GM18505 (cell line): ENCODE measurements at regions not wholly inside any gene's neighbourhood (a gene's known extent, or its start where the extent isn't known, plus 50 kb on each side); places are given as distances from the start of the nearest gene placed in this dataset.
A peak's percentile ranks its signal among the peaks of the same experiment; 100 is the strongest.

Experiments used
- ATAC-seq: cut with Tn5 transposase; IDR thresholded peaks from one replicate; pipeline ENCODE4 v1.9.1; 2021; ENCODE audit not compliant: unreplicated experiment
- POLR2A ChIP-seq: IDR thresholded peaks from 4 replicates; pipeline ENCODE4 v1.6.1; 2011; ENCODE audit warnings: borderline replicate concordance; ENCODE audit not compliant: insufficient read depth, insufficient read length; ENCODE audit errors: extremely low read depth

DNA sequence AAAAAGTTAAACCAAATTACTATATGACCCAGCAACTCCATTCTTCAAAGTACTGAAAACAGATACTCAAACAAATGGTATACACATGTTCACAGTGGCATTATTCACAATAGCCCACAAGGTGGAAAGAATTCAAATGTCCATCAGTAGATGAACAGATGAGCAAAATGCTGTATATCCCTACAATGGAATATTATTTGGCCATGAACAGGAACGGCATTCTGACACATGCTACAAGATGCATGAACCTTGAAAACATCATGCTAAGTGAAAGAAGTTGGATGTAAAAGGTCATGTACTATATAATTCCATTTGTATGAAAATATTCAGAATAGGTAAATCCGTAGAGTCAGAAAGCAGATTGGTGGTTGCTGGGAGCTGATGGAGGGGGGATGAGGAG lies 73.5 kb upstream of the XYLT1 start:
- TF ChIP-seq POLR2A, result no peak
- no peak for ATAC-seq

DNA sequence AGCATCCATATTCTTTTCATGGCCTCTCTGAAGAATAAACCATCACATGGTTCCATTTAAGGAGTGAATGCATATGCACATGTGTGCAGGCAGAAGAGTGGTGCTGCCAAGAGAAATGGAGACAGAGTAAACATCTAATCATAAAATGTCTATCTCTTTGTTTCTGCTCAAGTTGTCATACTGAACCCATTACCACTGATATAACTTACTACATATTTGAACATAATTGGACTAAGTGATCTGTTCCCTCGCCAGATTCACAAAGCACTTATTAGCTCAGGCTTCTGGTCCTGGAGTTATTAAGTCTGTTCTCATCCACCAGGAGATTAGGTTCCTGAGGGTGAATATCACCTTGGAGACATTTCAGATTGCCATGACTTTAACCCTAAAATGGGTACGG lies 72.3 kb upstream of the XYLT1 start:
- TF ChIP-seq POLR2A, result no peak
- ATAC-seq, result no peak

DNA sequence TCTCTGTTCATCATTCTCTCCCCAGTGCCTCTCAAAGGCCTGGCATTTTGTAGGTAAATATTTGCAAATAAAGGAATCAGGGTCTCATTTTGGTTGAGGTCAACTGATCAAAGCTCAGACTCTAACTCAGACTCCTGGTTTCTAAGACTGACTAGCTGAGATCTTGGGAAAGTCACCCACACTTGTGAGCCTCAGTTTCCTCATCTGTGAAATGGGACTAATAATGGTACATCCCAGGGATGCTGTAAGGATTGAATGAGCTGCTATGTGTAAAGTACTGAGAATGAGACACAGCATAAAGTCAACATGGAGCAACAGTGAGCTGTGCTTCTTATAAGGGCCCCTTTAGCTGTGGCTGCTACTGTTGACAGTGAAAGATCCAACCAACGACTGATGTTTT lies 70.6 kb upstream of the XYLT1 start:
- no peak for ATAC-seq
- no peak for TF ChIP-seq POLR2A

DNA sequence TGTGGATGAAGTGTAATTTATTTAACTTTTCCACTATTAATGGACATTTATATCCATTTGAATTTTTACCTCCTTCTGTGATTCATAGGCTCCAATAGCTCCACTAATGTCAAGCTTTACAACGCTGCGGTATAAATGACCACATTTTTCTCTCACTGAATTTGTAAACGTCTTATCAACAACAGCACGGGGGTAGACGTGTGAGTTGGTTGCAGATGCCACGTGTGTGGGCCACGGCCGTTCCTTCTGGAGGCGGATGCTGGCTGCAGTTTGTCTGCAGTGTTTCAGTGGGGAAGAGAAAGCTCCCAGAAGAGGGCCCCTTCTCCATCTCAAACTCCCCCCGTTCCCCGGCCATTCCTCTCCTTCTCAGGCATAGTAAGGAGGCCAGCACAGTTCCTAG lies 68.2 kb upstream of the XYLT1 start:
- no peak for TF ChIP-seq POLR2A
- ATAC-seq, result no peak

DNA sequence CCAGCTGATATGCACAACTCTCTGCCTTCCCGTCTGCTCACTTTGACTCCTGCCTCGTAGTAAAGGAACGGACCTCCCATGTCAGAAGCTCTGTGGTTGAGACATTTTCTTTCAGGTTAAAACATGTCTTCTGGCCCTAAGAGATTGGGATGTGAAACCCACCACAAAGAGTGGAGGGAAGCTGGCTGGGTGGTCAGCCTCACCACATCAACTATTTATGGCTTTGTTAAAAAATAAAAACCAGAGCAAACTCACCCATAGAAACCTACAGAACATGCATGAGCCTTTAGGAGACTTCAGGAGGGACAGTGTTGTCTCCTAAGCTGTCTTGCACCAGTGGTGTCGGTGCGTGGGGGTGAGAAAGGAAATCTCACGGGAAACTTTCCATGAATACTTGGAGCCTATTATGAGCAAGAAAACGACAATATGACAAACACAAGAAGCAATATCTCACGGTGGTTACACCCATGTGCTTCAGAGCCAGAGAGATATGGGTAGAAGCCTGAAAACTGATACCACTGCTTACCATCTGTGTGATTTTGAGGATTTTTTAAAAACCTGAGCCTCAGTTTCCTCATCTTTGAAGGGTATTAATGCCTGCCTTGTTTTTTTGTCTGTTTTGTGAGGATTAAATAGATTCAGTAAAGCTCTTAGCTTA lies 61.7 kb upstream of the XYLT1 start:
- no peak for TF ChIP-seq POLR2A
- ATAC-seq, result no peak

DNA sequence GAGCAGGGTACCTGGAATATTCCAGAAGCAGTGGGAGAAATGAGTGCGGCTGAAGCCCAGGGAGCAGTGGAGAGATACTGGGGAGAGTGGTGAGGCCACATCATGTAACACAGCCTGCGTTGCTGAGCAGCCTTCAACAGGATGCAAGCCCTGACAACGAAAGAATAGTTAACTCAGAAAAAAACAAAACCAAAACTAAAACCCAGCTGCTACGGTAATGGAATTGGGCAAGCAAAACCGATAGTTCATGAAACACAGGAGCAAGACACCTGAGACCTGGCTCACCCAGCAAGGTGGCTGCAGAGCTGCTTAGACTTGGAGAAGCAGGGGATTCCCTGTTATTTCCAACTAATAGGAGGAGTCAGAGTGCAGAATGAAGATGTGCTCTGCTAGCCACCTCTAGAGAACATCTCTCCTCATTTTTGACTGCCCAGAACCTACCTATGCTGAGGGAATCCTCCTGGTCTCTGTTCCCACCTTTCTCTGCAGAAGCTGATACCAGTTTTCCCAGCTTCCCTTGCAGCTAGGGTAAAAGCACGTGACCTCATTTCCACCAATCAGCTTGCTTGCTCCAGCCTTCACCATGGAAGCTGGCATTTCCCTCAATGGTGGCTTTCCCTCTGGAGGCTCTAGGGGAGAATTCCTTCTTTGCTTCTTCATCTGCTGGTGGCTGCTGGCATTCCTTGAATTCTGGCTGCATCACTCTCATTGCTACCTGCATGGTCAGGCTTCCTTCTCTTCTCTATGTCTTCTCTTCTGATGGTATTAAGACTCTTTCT lies 59.4 kb upstream of the XYLT1 start:
- peak; percentile 64 for ATAC-seq
- TF ChIP-seq POLR2A, result no peak

DNA sequence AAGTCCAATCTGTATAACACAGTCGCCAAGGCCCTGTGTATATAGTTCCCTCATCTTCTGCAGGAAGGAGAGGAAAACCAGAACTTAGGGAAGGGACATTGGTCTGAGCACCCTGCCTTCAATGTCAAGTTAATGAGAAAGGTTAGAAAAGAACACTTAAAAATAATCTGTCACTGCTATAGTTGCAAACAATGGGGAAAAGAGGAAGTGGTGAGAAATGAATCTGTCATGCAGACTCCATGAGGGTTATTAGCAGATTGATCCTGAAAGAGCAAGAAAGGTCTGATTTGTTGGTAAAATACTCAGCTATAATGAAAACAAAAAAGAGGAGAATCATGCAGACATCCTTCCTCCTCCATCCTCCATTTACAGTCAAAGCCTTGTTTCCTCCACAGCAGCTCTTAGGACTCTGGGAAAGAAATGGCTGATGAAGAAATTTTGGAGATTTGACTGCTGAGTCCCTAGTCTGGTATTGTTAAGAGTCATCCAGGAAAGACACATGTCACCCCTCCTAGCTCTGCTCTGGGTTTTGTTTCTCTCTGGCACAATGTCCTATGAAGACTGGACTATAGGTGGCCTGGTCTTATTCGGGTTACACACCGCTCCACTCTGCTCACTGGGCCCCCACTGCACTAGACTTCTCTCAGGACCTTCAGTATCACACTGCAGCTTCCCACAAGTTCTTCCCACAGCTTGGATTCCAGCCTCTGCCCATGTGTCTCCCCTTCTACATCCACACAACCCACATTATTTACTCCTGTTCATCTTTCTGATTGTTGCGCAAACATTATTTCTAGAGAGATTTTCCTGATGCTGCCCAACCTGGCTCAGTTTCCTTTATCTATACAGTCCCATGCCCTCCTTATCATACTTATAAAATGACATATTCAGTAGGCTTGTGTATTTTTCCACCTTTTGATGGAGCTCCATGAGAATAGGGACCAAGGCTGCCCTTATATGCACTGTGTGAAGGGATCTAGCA lies 56.5 kb upstream of the XYLT1 start:
- ATAC-seq, result no peak
- TF ChIP-seq POLR2A, result no peak

DNA sequence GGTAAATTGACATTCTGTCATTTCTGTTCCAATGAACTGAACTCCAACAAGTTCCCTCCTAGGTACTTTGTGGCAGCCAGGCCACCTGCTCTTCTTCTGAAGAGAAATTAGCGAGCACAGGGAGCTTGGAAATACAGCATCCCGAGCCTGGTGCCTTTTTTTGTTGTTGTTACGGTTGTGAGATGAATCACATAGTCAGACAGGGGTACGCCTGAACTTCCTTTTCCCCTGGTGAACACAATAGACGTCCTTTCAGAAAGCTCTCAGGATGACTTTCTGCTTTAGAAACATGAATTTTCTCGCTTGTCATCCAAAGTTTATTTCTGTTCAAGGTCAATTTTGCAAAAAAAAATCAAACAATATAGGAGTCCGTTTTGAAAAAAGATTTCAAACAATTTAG lies 53.9 kb upstream of the XYLT1 start:
- no peak for ATAC-seq

DNA sequence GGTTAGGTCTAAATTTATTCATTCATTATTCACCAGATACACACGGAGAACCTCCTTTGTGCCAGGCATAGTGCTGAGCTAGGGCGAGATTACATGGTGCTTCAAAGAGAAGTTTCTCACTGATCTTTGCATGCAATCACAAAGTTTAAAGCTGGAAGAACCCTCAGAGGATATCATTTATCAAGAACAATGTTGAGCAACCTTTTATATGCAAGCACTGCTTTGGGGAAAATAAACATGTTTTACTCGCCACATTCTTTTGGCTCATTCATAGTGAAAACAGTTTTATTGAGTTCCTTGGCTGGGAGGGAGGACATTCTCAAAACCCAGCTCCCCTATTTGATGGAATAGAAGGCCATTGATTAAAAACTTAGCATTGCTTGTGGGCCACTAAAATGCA lies 49.8 kb upstream of the XYLT1 start:
- no peak for ATAC-seq
- no peak for TF ChIP-seq POLR2A

More for the DNA sequence above, 53.9 kb upstream of the XYLT1 start:
- no peak for TF ChIP-seq POLR2A
